HepG2 (cell line): ENCODE measurements at regions not wholly inside any gene's neighbourhood (a gene's known extent, or its start where the extent isn't known, plus 50 kb on each side); places are given as distances from the start of the nearest gene placed in this dataset.

Experiments
- CTCF ChIP-seq: sonication (generic); formaldehyde crosslinking; IDR thresholded peaks from 2 replicates; pipeline ENCODE4 v1.5.0; 2020; ENCODE audit warnings: mild to moderate bottlenecking, missing genetic modification reagents, moderate library complexity
- EZH2 ChIP-seq: conservative IDR thresholded peaks from 2 replicates; pipeline ENCODE4 v1.6.1; 2012; ENCODE audit warnings: mild to moderate bottlenecking, low read depth, low read length, moderate library complexity
- KAT8 ChIP-seq: IDR thresholded peaks from 2 replicates; pipeline ENCODE4 v1.6.1; 2016; ENCODE audit warnings: missing genetic modification reagents, missing compliant biosample characterization
- PAWR ChIP-seq: sonication (generic); formaldehyde crosslinking; IDR thresholded peaks from 2 replicates; pipeline ENCODE4 v1.4.0; 2020; ENCODE audit warnings: missing genetic modification reagents, mild to moderate bottlenecking, borderline replicate concordance
- SKIL ChIP-seq: sonication (generic); formaldehyde crosslinking; IDR thresholded peaks from 2 replicates; pipeline ENCODE4 v1.8.0; 2022; ENCODE audit warnings: missing genetic modification reagents, mild to moderate bottlenecking, moderate library complexity, borderline replicate concordance
- STAT5B ChIP-seq: sonication (generic); formaldehyde crosslinking; IDR thresholded peaks from 2 replicates; pipeline ENCODE4 v1.4.0; 2020; ENCODE audit warnings: missing genetic modification reagents
- TAF15 ChIP-seq: fragments of 200-400 bp; formaldehyde crosslinking; IDR thresholded peaks from one replicate; pipeline ENCODE4 v1.6.1; 2018; ENCODE audit warnings: mild to moderate bottlenecking, low read depth, low read length; ENCODE audit not compliant: poor library complexity, severe bottlenecking
- UBTF ChIP-seq: sonication (generic); formaldehyde crosslinking; IDR thresholded peaks from 2 replicates; pipeline ENCODE4 v1.4.0; 2020; ENCODE audit warnings: mild to moderate bottlenecking, missing genetic modification reagents
- ZFAT ChIP-seq: sonication (generic); formaldehyde crosslinking; conservative IDR thresholded peaks from 2 replicates; pipeline ENCODE4 v1.8.1; 2023; ENCODE audit warnings: missing genetic modification reagents, inconsistent platforms
- ZNF580 ChIP-seq: IDR thresholded peaks from 2 replicates; pipeline ENCODE4 v1.6.1; 2016; ENCODE audit warnings: low read depth, borderline replicate concordance
- ZNF660 ChIP-seq: sonication (generic); formaldehyde crosslinking; IDR thresholded peaks from 2 replicates; pipeline ENCODE4 v1.5.1; 2020; ENCODE audit warnings: mild to moderate bottlenecking, low read depth, missing genetic modification reagents, borderline replicate concordance
- ZNF670 ChIP-seq: sonication (generic); formaldehyde crosslinking; IDR thresholded peaks from 2 replicates; pipeline ENCODE4 v1.8.0; 2022; ENCODE audit warnings: mild to moderate bottlenecking, missing genetic modification reagents, borderline replicate concordance

GRCh38 chrX:42976746-42977366 is 198.9 kb upstream of the PPP1R2C start:
- TF ChIP-seq TAF15 = no peak
- no peak for TF ChIP-seq ZFAT
- TF ChIP-seq ZNF580 = no peak
- no peak for TF ChIP-seq SKIL
- no peak for TF ChIP-seq PAWR (CRISPR knock-in tag)
- no peak for TF ChIP-seq ZNF670 (CRISPR knock-in tag)
- no peak for TF ChIP-seq CTCF
- no peak for TF ChIP-seq UBTF (CRISPR knock-in tag)
- TF ChIP-seq STAT5B = no peak
- TF ChIP-seq KAT8 (CRISPR knock-in tag) = no peak
- TF ChIP-seq EZH2 = no peak
- TF ChIP-seq ZNF660 = no peak
